Fibroblast of the aortic adventitia (primary cell): ENCODE measurements at regions not wholly inside any gene's neighbourhood (a gene's known extent, or its start where the extent isn't known, plus 50 kb on each side); places are given as distances from the start of the nearest gene placed in this dataset.

Experiments
- DNase-seq: peaks from one replicate; pipeline ENCODE4 v3.0.0-alpha.2; 2010; ENCODE audit warnings: low read depth
- H3K4me3 ChIP-seq: 2 replicates; pipeline ENCODE4 v1.5.1; 2011; ENCODE audit warnings: low read depth, mild to moderate bottlenecking, control low read depth, low read length, moderate library complexity
- TF ChIP-seq, protein P1 (sequence below): IDR thresholded peaks from 2 replicates; pipeline ENCODE4 v1.5.1; 2011; ENCODE audit warnings: mild to moderate bottlenecking, low read length, control low read depth, inconsistent platforms; ENCODE audit not compliant: insufficient read depth

DNA sequence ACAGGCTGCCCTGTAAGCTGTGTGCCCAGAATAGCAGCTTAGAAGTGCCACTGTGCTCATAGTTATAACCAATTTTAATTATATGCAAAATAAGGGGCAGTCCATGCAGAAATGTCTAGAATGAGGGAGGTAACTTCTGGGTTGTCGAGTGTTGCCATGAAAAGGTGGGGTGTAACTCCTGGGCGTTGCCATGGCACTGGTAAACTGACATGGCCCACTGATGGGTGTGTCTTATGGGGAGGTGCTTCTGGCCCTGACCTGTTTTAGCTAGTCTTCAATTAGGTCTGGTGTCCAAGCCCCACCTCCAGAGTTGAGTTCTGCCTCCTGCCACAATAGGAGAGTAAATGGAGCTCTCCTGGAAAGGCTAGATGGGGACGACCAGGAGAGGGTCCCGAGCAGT lies 120.6 kb downstream of the SALL1 start:
- TF ChIP-seq, protein P1, sequence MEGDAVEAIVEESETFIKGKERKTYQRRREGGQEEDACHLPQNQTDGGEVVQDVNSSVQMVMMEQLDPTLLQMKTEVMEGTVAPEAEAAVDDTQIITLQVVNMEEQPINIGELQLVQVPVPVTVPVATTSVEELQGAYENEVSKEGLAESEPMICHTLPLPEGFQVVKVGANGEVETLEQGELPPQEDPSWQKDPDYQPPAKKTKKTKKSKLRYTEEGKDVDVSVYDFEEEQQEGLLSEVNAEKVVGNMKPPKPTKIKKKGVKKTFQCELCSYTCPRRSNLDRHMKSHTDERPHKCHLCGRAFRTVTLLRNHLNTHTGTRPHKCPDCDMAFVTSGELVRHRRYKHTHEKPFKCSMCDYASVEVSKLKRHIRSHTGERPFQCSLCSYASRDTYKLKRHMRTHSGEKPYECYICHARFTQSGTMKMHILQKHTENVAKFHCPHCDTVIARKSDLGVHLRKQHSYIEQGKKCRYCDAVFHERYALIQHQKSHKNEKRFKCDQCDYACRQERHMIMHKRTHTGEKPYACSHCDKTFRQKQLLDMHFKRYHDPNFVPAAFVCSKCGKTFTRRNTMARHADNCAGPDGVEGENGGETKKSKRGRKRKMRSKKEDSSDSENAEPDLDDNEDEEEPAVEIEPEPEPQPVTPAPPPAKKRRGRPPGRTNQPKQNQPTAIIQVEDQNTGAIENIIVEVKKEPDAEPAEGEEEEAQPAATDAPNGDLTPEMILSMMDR = no peak
- no peak for DNase-seq
- no peak overlapping the region for H3K4me3 ChIP-seq

DNA sequence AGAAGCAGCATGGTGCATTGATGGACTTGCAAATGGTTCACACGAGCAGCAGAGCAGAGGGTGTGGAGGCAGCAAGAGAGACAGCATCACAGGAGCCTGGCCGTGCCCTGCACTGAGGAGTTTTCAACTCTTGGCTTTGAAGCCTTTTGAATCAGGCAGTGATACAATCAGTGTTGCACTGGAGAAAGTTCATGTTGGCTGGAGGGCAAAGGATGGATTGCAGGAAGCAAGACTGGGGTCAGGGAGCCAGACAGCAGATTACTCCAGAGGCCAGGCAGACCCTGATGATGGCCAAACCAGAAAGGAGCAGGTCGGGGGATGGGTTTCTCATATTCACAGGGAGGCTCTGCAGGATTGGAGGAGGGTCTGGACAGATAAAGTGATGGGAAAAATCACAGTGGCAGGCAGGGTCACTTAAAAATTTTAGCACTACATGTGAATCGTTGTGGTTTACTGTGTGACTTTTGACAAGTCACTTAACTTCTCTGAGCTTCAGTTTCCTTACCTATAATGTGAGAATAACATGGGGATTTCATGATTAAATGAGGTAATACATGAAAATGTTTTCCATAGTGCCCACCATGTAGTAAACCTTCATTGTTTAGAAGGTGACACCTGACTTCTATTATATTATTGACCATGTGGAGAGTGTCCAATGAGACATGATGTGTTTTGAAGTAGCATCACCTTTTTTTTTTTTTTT lies 125.3 kb downstream of the SALL1 start:
- no peak overlapping the region for H3K4me3 ChIP-seq
- DNase-seq = no peak
- TF ChIP-seq, protein P1 = no peak

DNA sequence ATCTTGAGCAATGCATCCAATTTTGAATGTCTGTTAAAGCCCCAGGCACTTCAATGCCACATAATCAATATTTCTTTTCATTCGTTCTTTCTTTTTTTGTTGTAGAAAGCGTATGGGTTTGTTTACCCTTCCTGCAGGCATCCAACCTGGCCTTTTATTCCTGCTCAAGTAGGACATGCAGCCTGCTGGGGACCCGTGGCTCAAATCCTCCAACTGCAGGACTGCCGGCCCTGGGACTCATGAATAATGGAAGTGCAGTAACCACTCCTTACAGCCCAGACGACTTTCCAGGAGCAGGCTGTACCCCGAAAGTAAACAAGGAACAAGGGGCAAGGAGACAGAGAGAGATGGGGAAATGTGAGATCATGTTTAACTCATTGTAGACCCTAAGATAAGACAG lies 126.4 kb downstream of the SALL1 start:
- TF ChIP-seq, protein P1 = no peak
- no peak overlapping the region for H3K4me3 ChIP-seq
- DNase-seq = no peak

DNA sequence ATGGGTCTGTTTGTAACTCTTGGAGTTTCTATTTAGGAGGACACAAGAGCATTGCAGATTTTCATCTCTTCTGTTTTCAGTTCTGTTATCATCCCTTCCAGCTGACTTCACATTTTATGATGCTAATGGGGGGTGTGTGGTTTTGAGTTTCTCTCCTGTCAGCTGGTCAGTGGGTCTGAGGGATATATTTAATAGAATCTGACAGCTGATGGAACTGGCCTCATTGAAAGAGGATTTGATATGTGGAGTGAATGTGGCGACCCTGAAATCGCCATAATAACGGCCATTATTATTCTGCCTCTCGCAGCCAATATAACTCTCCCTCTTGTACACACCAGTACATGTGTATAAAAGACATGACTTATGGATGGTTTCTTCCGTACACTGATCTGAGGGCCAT lies 128.1 kb downstream of the SALL1 start:
- TF ChIP-seq, protein P1 = no peak
- DNase-seq = no peak
- H3K4me3 ChIP-seq = no peak overlapping the region

DNA sequence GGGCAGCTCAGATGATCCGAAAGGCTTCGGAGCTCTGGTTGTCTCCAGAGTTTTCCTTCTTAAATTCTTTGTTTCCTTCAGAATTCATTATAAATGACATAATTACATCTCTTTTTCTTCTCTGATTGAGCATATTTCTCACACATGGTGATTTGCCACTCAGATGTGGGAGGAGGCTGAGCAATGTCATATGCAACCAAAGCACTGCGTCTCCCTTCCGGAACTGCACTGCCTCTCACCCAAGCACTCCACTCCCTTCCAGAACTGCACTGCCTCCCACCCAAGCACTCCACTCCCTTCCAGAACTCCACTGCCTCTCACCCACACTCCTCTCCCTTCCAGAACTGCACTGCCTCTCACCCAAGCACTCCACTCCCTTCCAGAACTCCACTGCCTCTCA lies 131.5 kb downstream of the SALL1 start:
- TF ChIP-seq, protein P1 = no peak
- no peak for DNase-seq
- H3K4me3 ChIP-seq = no peak overlapping the region

DNA sequence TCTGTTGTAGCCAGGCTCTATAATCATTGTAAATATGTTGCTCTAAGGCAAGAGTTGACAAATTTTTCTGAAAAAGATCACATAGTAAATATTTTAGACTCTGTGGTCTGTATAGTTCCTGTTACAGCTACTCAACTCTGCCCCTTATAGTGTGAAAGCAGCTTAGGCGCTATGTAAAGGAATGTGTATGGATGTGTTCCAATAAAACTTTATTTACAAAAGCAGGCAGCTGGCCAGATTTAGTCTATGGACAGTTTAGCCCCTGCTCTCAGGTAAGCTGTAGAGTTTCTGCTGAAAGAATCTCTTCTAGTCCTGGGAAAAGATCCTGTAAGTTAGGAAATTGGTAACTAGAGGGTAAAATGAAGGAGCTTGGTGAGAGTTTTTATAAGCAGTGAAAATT lies 133.1 kb downstream of the SALL1 start:
- H3K4me3 ChIP-seq = no peak overlapping the region
- TF ChIP-seq, protein P1 = no peak
- DNase-seq = no peak

DNA sequence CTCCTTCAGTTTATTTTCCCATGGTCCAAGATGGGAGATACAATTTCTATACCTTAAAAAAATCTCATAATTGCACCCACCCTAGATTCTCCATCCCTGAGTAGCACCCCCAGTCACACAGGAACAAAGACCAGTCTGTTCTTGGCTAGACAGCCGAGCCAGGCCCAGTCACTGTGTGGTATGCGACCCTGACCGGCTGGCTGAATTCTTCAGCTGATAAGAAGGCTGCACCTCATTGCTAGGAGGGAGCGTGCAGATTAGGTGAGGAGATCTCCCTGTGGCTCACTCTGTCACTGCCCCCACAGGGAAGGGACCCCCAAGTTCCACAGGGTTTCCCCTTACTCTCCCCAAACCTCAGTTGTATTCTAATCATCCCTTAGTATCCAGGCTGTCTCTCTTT lies 138.7 kb downstream of the SALL1 start:
- DNase-seq = no peak
- no peak overlapping the region for H3K4me3 ChIP-seq
- TF ChIP-seq, protein P1 = no peak
